ENCODE measurements at regions not wholly inside any gene's neighbourhood (a gene's known extent, or its start where the extent isn't known, plus 50 kb on each side); places are given as distances from the start of the nearest gene placed in this dataset.
A peak's percentile ranks its signal among the peaks of the same experiment; 100 is the strongest.

GRCh38 chr2:59690849-59691248 lies 862.6 kb downstream of the BCL11A start:
- no peak for DNase-seq

GRCh38 chr2:59684771-59685166 lies 868.7 kb downstream of the BCL11A start:
- no peak for DNase-seq

- DNase-seq, result no peak
Observed at GRCh38 chr2:59684116-59684770, 869.2 kb downstream of the BCL11A start.

- no peak for DNase-seq
Observed at GRCh38 chr2:59680863-59681262, 872.6 kb downstream of the BCL11A start.

- no peak for DNase-seq
Observed at GRCh38 chr2:59677158-59677557, 876.3 kb downstream of the BCL11A start.

- DNase-seq, result no peak
Observed at GRCh38 chr2:59674100-59674499, 879.4 kb downstream of the BCL11A start.

- no peak for DNase-seq
Observed at GRCh38 chr2:59665021-59665420, 888.4 kb downstream of the BCL11A start.

- no peak for DNase-seq
Observed at GRCh38 chr2:59662127-59662861, 891.2 kb downstream of the BCL11A start.

GRCh38 chr2:59660262-59660661 lies 893.2 kb downstream of the BCL11A start:
- DNase-seq, result no peak

GRCh38 chr2:59658906-59659635 lies 894.4 kb downstream of the BCL11A start:
- no peak for DNase-seq

GRCh38 chr2:59655809-59656208 lies 897.6 kb downstream of the BCL11A start:
- no peak for DNase-seq

GRCh38 chr2:59654710-59655109 lies 898.7 kb downstream of the BCL11A start:
- no peak for DNase-seq

GRCh38 chr2:59653164-59653563 lies 900.3 kb downstream of the BCL11A start:
- no peak for DNase-seq

GRCh38 chr2:59630789-59631188 lies 922.7 kb downstream of the BCL11A start:
- no peak for DNase-seq

- no peak for DNase-seq
Observed at GRCh38 chr2:59627599-59627998, 925.9 kb downstream of the BCL11A start.

- DNase-seq, result no peak
Observed at GRCh38 chr2:59622599-59623308, 930.7 kb downstream of the BCL11A start.

GRCh38 chr2:59604123-59604522 lies 949.3 kb downstream of the BCL11A start:
- peak in 1 of 51 donors; percentile 10 for DNase-seq

GRCh38 chr2:59594671-59595222 lies 958.7 kb downstream of the BCL11A start:
- no peak for DNase-seq

GRCh38 chr2:59590798-59591197 lies 962.7 kb downstream of the BCL11A start:
- no peak for DNase-seq

GRCh38 chr2:59589881-59590280 lies 963.6 kb downstream of the BCL11A start:
- DNase-seq, result no peak

GRCh38 chr2:59588286-59588685 lies 965.2 kb downstream of the BCL11A start:
- DNase-seq, result no peak

- no peak for DNase-seq
Observed at GRCh38 chr2:59586176-59586575, 967.3 kb downstream of the BCL11A start.
